ENCODE measurements at regions not wholly inside any gene's neighbourhood (a gene's known extent, or its start where the extent isn't known, plus 50 kb on each side); places are given as distances from the start of the nearest gene placed in this dataset.

GRCh38 chr6:86276056-86276455, 633.4 kb upstream of the SYNCRIP start:
- TF ChIP-seq, protein P1, sequence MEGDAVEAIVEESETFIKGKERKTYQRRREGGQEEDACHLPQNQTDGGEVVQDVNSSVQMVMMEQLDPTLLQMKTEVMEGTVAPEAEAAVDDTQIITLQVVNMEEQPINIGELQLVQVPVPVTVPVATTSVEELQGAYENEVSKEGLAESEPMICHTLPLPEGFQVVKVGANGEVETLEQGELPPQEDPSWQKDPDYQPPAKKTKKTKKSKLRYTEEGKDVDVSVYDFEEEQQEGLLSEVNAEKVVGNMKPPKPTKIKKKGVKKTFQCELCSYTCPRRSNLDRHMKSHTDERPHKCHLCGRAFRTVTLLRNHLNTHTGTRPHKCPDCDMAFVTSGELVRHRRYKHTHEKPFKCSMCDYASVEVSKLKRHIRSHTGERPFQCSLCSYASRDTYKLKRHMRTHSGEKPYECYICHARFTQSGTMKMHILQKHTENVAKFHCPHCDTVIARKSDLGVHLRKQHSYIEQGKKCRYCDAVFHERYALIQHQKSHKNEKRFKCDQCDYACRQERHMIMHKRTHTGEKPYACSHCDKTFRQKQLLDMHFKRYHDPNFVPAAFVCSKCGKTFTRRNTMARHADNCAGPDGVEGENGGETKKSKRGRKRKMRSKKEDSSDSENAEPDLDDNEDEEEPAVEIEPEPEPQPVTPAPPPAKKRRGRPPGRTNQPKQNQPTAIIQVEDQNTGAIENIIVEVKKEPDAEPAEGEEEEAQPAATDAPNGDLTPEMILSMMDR (IDR thresholded peaks at IDR 0.05), result no peak
- TF ChIP-seq ZFX (IDR thresholded peaks at IDR 0.05; ENCODE audit: borderline replicate concordance), result no peak

Measured in 22Rv1 (cell line).